ENCODE measurements at regions not wholly inside any gene's neighbourhood (a gene's known extent, or its start where the extent isn't known, plus 50 kb on each side); places are given as distances from the start of the nearest gene placed in this dataset.

DNA sequence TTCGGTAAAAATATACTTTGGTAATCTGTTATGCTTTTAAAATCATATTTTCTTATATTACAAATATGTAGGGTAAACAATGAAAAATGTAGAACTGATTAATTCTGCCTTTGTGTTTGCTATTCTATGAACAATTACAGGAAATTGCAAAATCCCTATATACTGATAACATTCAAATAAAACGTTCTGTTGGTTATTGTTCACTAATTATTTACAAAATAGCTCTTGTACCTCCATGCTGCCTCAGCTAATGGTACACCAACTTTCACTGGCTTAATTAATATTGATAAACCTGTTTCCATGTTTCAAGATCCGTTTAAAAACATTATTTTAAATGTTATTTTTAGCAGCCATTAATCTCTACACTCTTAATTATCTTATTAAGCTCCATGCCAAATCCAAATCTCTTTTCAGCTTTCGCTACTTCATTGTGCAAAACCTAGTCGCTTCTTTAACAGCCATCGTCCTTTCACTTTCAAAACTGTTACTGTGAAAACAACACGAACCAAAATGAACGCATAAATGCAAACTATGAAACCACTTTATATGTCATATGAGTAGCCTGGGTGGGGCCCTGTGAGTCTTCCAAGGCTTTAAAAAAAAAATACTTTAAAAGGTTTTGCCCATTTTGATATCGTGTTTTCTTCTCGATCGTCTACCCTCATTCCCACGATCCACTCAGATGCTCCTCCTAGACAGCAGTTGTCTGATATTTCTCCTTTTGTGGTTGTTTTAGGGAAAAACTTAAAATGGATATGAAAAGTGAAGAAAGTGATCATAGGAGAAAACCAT is 807.1 kb downstream of the USP25 start:
- Histone ChIP-seq H3K4me3 (no peak overlapping the region), H3K4me1 (ENCODE audit: insufficient read depth) (no peaks in the 10 kb centered on the region), H4K20me1 (replicated peaks; ENCODE audit: insufficient read depth) (no peaks in the 10 kb centered on the region), H3K79me2 (replicated peaks; ENCODE audit: insufficient read depth) (no peaks in the 10 kb centered on the region), H3K36me3 (ENCODE audit: insufficient read depth) (no peaks in the 10 kb centered on the region), H3K27ac (ENCODE audit: low read depth) (no peak overlapping the region), H3F3A (replicated peaks; ENCODE audit: low read depth) (no peaks in the 10 kb centered on the region), H3K9me2 (ENCODE audit: insufficient read depth) (no peaks in the 10 kb centered on the region), H3K27me3 (ENCODE audit: insufficient read depth) (no peaks in the 10 kb centered on the region), H3K4me2 (no peak overlapping the region), H2AFZ (no peak overlapping the region)
- Mint-ChIP-seq H3K27me3 (ENCODE audit: insufficient read depth, low read depth, poor library complexity) (peaks cover 2% of the 10 kb centered on the region), H3K36me3 (ENCODE audit: low read depth) (no peaks in the 10 kb centered on the region), H3K4me1 (0 out of 3 replicates have a peak, but pooled peaks cover 2% of the 10 kb centered on the region), H3K9me3 (peaks cover 1% of the 10 kb centered on the region), H3K4me3 (no peak overlapping the region), H3K27ac (no peak overlapping the region)
- no peak for DNase-seq (ENCODE audit: low spot score)
- TF ChIP-seq, protein P1, sequence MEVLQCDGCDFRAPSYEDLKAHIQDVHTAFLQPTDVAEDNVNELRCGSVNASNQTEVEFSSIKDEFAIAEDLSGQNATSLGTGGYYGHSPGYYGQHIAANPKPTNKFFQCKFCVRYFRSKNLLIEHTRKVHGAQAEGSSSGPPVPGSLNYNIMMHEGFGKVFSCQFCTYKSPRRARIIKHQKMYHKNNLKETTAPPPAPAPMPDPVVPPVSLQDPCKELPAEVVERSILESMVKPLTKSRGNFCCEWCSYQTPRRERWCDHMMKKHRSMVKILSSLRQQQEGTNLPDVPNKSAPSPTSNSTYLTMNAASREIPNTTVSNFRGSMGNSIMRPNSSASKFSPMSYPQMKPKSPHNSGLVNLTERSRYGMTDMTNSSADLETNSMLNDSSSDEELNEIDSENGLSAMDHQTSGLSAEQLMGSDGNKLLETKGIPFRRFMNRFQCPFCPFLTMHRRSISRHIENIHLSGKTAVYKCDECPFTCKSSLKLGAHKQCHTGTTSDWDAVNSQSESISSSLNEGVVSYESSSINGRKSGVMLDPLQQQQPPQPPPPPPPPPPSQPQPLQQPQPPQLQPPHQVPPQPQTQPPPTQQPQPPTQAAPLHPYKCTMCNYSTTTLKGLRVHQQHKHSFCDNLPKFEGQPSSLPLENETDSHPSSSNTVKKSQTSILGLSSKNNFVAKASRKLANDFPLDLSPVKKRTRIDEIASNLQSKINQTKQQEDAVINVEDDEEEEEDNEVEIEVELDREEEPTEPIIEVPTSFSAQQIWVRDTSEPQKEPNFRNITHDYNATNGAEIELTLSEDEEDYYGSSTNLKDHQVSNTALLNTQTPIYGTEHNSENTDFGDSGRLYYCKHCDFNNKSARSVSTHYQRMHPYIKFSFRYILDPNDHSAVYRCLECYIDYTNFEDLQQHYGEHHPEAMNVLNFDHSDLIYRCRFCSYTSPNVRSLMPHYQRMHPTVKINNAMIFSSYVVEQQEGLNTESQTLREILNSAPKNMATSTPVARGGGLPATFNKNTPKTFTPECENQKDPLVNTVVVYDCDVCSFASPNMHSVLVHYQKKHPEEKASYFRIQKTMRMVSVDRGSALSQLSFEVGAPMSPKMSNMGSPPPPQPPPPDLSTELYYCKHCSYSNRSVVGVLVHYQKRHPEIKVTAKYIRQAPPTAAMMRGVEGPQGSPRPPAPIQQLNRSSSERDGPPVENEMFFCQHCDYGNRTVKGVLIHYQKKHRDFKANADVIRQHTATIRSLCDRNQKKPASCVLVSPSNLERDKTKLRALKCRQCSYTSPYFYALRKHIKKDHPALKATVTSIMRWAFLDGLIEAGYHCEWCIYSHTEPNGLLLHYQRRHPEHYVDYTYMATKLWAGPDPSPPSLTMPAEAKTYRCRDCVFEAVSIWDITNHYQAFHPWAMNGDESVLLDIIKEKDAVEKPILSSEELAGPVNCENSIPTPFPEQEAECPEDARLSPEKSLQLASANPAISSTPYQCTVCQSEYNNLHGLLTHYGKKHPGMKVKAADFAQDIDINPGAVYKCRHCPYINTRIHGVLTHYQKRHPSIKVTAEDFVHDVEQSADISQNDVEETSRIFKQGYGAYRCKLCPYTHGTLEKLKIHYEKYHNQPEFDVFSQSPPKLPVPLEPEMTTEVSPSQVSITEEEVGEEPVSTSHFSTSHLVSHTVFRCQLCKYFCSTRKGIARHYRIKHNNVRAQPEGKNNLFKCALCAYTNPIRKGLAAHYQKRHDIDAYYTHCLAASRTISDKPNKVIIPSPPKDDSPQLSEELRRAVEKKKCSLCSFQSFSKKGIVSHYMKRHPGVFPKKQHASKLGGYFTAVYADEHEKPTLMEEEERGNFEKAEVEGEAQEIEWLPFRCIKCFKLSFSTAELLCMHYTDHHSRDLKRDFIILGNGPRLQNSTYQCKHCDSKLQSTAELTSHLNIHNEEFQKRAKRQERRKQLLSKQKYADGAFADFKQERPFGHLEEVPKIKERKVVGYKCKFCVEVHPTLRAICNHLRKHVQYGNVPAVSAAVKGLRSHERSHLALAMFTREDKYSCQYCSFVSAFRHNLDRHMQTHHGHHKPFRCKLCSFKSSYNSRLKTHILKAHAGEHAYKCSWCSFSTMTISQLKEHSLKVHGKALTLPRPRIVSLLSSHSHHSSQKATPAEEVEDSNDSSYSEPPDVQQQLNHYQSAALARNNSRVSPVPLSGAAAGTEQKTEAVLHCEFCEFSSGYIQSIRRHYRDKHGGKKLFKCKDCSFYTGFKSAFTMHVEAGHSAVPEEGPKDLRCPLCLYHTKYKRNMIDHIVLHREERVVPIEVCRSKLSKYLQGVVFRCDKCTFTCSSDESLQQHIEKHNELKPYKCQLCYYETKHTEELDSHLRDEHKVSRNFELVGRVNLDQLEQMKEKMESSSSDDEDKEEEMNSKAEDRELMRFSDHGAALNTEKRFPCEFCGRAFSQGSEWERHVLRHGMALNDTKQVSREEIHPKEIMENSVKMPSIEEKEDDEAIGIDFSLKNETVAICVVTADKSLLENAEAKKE (CRISPR knock-in tag; IDR thresholded peaks at IDR 0.05) = no peak
- TF ChIP-seq ZNF331 (CRISPR knock-in tag; IDR thresholded peaks at IDR 0.05; ENCODE audit: low read depth) (no peak), NANOG (IDR thresholded peaks at IDR 0.05; ENCODE audit: borderline replicate concordance) (no peak), EZH2phosphoT487 (IDR thresholded peaks at IDR 0.05; ENCODE audit: unreplicated experiment) (no peak), STAT1 (IDR thresholded peaks at IDR 0.05; ENCODE audit: unreplicated experiment) (no peak), ZNF114 (CRISPR knock-in tag; IDR thresholded peaks at IDR 0.05) (no peak), POLR2AphosphoS5 (IDR thresholded peaks at IDR 0.05; ENCODE audit: low read depth) (no peak), CTCF (conservative IDR thresholded peaks at IDR 0.05; ENCODE audit: low read depth in 2 of 2) (no peak), JUNB (IDR thresholded peaks at IDR 0.05; ENCODE audit: unreplicated experiment) (no peak), EZH2 (IDR thresholded peaks at IDR 0.05; ENCODE audit: low read depth, unreplicated experiment) (no peak), CREB1 (CRISPR knock-in tag; IDR thresholded peaks at IDR 0.05; ENCODE audit: low read depth) (no peak)
- TF ChIP-seq, protein P2, sequence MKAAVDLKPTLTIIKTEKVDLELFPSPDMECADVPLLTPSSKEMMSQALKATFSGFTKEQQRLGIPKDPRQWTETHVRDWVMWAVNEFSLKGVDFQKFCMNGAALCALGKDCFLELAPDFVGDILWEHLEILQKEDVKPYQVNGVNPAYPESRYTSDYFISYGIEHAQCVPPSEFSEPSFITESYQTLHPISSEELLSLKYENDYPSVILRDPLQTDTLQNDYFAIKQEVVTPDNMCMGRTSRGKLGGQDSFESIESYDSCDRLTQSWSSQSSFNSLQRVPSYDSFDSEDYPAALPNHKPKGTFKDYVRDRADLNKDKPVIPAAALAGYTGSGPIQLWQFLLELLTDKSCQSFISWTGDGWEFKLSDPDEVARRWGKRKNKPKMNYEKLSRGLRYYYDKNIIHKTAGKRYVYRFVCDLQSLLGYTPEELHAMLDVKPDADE (IDR thresholded peaks at IDR 0.05) = no peak
- TF ChIP-seq, protein P3, sequence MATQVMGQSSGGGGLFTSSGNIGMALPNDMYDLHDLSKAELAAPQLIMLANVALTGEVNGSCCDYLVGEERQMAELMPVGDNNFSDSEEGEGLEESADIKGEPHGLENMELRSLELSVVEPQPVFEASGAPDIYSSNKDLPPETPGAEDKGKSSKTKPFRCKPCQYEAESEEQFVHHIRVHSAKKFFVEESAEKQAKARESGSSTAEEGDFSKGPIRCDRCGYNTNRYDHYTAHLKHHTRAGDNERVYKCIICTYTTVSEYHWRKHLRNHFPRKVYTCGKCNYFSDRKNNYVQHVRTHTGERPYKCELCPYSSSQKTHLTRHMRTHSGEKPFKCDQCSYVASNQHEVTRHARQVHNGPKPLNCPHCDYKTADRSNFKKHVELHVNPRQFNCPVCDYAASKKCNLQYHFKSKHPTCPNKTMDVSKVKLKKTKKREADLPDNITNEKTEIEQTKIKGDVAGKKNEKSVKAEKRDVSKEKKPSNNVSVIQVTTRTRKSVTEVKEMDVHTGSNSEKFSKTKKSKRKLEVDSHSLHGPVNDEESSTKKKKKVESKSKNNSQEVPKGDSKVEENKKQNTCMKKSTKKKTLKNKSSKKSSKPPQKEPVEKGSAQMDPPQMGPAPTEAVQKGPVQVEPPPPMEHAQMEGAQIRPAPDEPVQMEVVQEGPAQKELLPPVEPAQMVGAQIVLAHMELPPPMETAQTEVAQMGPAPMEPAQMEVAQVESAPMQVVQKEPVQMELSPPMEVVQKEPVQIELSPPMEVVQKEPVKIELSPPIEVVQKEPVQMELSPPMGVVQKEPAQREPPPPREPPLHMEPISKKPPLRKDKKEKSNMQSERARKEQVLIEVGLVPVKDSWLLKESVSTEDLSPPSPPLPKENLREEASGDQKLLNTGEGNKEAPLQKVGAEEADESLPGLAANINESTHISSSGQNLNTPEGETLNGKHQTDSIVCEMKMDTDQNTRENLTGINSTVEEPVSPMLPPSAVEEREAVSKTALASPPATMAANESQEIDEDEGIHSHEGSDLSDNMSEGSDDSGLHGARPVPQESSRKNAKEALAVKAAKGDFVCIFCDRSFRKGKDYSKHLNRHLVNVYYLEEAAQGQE (IDR thresholded peaks at IDR 0.05; ENCODE audit: unreplicated experiment) = no peak
- ATAC-seq = no peak

Data from GM23338 (cell line).